ENCODE measurements at regions not wholly inside any gene's neighbourhood (a gene's known extent, or its start where the extent isn't known, plus 50 kb on each side); places are given as distances from the start of the nearest gene placed in this dataset.

GRCh38 chr7:149714081-149714909 is 59.1 kb downstream of the ZNF467 start:
- TF ChIP-seq TEAD4 (IDR thresholded peaks at IDR 0.05), result no peak
- no peak for TF ChIP-seq CEBPB (IDR thresholded peaks at IDR 0.05)
- TF ChIP-seq CREB1 (IDR thresholded peaks at IDR 0.05; ENCODE audit: low read depth), result no peak
- no peak for TF ChIP-seq YY1 (IDR thresholded peaks at IDR 0.05; ENCODE audit: low read depth)
- no peak for TF ChIP-seq ZBTB7A (IDR thresholded peaks at IDR 0.05; ENCODE audit: low read depth)
- TF ChIP-seq MAX (IDR thresholded peaks at IDR 0.05), result peak; percentile 13
- TF ChIP-seq REST (IDR thresholded peaks at IDR 0.05; ENCODE audit: low read depth), result no peak
- TF ChIP-seq RAD21 (IDR thresholded peaks at IDR 0.05; ENCODE audit: low read depth), result no peak

GRCh38 chr7:149713731-149714068 is 59.7 kb downstream of the ZNF467 start:
- no peak for TF ChIP-seq EGR1 (IDR thresholded peaks at IDR 0.05)
- no peak for TF ChIP-seq REST (IDR thresholded peaks at IDR 0.05; ENCODE audit: low read depth)
- no peak for TF ChIP-seq CREB1 (IDR thresholded peaks at IDR 0.05; ENCODE audit: low read depth)
- TF ChIP-seq FOXM1 (IDR thresholded peaks at IDR 0.05; ENCODE audit: borderline replicate concordance, low read depth), result no peak
- TF ChIP-seq TEAD4 (IDR thresholded peaks at IDR 0.05), result no peak
- TF ChIP-seq TAF1 (IDR thresholded peaks at IDR 0.05; ENCODE audit: low read depth), result no peak
- TF ChIP-seq RAD21 (IDR thresholded peaks at IDR 0.05; ENCODE audit: low read depth), result no peak
- TF ChIP-seq YY1 (IDR thresholded peaks at IDR 0.05; ENCODE audit: low read depth), result no peak
- TF ChIP-seq EP300 (IDR thresholded peaks at IDR 0.05; ENCODE audit: borderline replicate concordance), result no peak
- no peak for TF ChIP-seq NFIC (IDR thresholded peaks at IDR 0.05)
- no peak for TF ChIP-seq ZBTB7A (IDR thresholded peaks at IDR 0.05; ENCODE audit: low read depth)
- no peak for TF ChIP-seq CEBPB (IDR thresholded peaks at IDR 0.05)
- TF ChIP-seq USF1 (IDR thresholded peaks at IDR 0.05), result no peak

GRCh38 chr7:149713061-149713730 is 60.2 kb downstream of the ZNF467 start:
- TF ChIP-seq TAF1 (IDR thresholded peaks at IDR 0.05; ENCODE audit: low read depth), result no peak
- no peak for TF ChIP-seq YY1 (IDR thresholded peaks at IDR 0.05; ENCODE audit: low read depth)
- no peak for TF ChIP-seq NFIC (IDR thresholded peaks at IDR 0.05)
- no peak for TF ChIP-seq MAX (IDR thresholded peaks at IDR 0.05)
- no peak for TF ChIP-seq TCF12 (IDR thresholded peaks at IDR 0.05; ENCODE audit: low read depth)

GRCh38 chr7:149708026-149708425 is 65.4 kb downstream of the ZNF467 start:
- no peak for TF ChIP-seq MAX (IDR thresholded peaks at IDR 0.05)
- no peak for TF ChIP-seq ZBTB7A (IDR thresholded peaks at IDR 0.05; ENCODE audit: low read depth)
- no peak for TF ChIP-seq FOXM1 (IDR thresholded peaks at IDR 0.05; ENCODE audit: borderline replicate concordance, low read depth)
- no peak for TF ChIP-seq REST (IDR thresholded peaks at IDR 0.05; ENCODE audit: low read depth)
- no peak for TF ChIP-seq CEBPB (IDR thresholded peaks at IDR 0.05)
- TF ChIP-seq RAD21 (IDR thresholded peaks at IDR 0.05; ENCODE audit: low read depth), result no peak
- TF ChIP-seq TEAD4 (IDR thresholded peaks at IDR 0.05), result no peak
- TF ChIP-seq USF1 (IDR thresholded peaks at IDR 0.05), result no peak
- TF ChIP-seq TAF1 (IDR thresholded peaks at IDR 0.05; ENCODE audit: low read depth), result no peak
- TF ChIP-seq TCF12 (IDR thresholded peaks at IDR 0.05; ENCODE audit: low read depth), result no peak
- TF ChIP-seq EGR1 (IDR thresholded peaks at IDR 0.05), result no peak
- no peak for TF ChIP-seq CREB1 (IDR thresholded peaks at IDR 0.05; ENCODE audit: low read depth)
- TF ChIP-seq EP300 (IDR thresholded peaks at IDR 0.05; ENCODE audit: borderline replicate concordance), result no peak
- no peak for TF ChIP-seq YY1 (IDR thresholded peaks at IDR 0.05; ENCODE audit: low read depth)
- TF ChIP-seq NFIC (IDR thresholded peaks at IDR 0.05), result no peak

Data from Ishikawa (cell line).